WTC11 (cell line): ENCODE measurements at regions not wholly inside any gene's neighbourhood (a gene's known extent, or its start where the extent isn't known, plus 50 kb on each side); places are given as distances from the start of the nearest gene placed in this dataset.

Experiments
- RELA ChIP-seq: sonication (generic); formaldehyde crosslinking; IDR thresholded peaks from 2 replicates; pipeline ENCODE4 v1.8.1; 2022; ENCODE audit warnings: missing genetic modification reagents, mild to moderate bottlenecking, borderline replicate concordance
- TF ChIP-seq, protein P1 (sequence below): sonication (generic); formaldehyde crosslinking; IDR thresholded peaks from 2 replicates; pipeline ENCODE4 v1.8.1; 2022; ENCODE audit warnings: low read depth, mild to moderate bottlenecking, moderate library complexity, missing genetic modification reagents, borderline replicate concordance
- TF ChIP-seq, protein P2 (sequence below): fragments of 200-600 bp; IDR thresholded peaks from 2 replicates; pipeline ENCODE4 v1.8.0; 2022; ENCODE audit warnings: antibody characterized with exemption

DNA sequence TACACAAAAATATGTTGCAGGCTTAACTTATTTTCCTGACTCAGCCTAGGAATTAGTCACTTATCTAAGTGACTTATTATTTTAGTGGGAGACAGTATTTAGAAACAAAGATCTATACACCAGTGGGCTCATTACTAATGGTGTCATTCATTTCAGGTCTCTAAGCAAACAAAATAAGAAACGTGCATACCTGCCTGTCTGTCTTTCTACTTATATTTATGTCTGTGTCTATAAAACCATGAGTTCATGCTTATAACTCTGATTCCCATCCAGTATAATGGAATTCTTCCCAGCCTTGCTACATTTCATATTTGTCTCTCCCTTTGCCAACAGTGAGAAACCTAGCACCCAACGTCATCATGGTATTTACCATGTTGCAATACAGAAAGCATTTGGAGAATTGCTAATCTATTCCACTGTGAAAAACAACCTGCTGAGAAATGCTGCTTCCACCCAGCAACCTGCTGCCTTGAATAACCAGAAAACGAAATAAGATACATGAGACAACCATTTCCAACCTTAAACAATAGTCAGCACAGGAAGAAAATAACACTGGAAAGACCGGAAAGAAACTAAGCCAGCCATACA is 501.0 kb downstream of the GLRX3 start:
- TF ChIP-seq, protein P1, sequence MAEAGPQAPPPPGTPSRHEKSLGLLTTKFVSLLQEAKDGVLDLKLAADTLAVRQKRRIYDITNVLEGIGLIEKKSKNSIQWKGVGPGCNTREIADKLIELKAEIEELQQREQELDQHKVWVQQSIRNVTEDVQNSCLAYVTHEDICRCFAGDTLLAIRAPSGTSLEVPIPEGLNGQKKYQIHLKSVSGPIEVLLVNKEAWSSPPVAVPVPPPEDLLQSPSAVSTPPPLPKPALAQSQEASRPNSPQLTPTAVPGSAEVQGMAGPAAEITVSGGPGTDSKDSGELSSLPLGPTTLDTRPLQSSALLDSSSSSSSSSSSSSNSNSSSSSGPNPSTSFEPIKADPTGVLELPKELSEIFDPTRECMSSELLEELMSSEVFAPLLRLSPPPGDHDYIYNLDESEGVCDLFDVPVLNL (CRISPR knock-in tag): no peak
- no peak for TF ChIP-seq RELA
- TF ChIP-seq, protein P2, sequence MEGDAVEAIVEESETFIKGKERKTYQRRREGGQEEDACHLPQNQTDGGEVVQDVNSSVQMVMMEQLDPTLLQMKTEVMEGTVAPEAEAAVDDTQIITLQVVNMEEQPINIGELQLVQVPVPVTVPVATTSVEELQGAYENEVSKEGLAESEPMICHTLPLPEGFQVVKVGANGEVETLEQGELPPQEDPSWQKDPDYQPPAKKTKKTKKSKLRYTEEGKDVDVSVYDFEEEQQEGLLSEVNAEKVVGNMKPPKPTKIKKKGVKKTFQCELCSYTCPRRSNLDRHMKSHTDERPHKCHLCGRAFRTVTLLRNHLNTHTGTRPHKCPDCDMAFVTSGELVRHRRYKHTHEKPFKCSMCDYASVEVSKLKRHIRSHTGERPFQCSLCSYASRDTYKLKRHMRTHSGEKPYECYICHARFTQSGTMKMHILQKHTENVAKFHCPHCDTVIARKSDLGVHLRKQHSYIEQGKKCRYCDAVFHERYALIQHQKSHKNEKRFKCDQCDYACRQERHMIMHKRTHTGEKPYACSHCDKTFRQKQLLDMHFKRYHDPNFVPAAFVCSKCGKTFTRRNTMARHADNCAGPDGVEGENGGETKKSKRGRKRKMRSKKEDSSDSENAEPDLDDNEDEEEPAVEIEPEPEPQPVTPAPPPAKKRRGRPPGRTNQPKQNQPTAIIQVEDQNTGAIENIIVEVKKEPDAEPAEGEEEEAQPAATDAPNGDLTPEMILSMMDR: no peak
